ENCODE measurements at regions not wholly inside any gene's neighbourhood (a gene's known extent, or its start where the extent isn't known, plus 50 kb on each side); places are given as distances from the start of the nearest gene placed in this dataset.

DNA sequence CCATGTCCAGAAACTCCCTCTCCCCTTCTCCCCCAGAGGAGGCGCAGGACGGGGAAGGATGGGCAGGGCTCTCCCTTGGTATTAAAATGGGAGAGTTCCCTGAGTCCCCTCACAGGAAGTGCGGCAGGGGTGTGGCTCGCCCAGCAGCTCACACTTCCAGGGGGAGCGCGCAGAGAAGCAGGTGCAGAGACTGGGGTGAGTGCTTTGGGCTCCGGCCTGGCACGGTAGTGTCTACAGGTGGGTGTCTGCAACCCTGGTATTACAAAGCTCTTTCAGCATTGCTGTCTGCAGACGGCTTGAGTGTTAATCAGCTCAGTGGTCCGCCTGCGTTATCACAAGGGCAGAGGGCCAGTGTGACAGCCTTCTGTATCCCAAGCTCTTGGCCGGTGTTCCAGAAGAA is 114.9 kb upstream of the FBXL7 start:
- no peak overlapping the region for H3K27ac ChIP-seq
- no peak overlapping the region for H3K4me3 ChIP-seq
- whole genome bisulfite sequencing, 2 donors = 90 to 92% methylated on average over 8 to 12 of the region's 12 CpGs
- H3K27me3 ChIP-seq = no peaks in the 10 kb centered on the region
- H3K9me3 ChIP-seq = no peaks in the 10 kb centered on the region
- TF ChIP-seq POLR2AphosphoS5 (IDR thresholded peaks at IDR 0.05) (no peak), EP300 (IDR thresholded peaks at IDR 0.05) (no peak), POLR2A (IDR thresholded peaks at IDR 0.05) (no peak)
- TF ChIP-seq, protein P1, sequence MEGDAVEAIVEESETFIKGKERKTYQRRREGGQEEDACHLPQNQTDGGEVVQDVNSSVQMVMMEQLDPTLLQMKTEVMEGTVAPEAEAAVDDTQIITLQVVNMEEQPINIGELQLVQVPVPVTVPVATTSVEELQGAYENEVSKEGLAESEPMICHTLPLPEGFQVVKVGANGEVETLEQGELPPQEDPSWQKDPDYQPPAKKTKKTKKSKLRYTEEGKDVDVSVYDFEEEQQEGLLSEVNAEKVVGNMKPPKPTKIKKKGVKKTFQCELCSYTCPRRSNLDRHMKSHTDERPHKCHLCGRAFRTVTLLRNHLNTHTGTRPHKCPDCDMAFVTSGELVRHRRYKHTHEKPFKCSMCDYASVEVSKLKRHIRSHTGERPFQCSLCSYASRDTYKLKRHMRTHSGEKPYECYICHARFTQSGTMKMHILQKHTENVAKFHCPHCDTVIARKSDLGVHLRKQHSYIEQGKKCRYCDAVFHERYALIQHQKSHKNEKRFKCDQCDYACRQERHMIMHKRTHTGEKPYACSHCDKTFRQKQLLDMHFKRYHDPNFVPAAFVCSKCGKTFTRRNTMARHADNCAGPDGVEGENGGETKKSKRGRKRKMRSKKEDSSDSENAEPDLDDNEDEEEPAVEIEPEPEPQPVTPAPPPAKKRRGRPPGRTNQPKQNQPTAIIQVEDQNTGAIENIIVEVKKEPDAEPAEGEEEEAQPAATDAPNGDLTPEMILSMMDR (IDR thresholded peaks at IDR 0.05) = no peak
- H3K36me3 ChIP-seq = no peaks in the 10 kb centered on the region
- ATAC-seq (ENCODE audit: low FRiP score in 2 of 2) (no peak), DNase-seq (peak in 1 of 2 donors; percentile 28)
- H3K4me1 ChIP-seq = no peaks in the 10 kb centered on the region

DNA sequence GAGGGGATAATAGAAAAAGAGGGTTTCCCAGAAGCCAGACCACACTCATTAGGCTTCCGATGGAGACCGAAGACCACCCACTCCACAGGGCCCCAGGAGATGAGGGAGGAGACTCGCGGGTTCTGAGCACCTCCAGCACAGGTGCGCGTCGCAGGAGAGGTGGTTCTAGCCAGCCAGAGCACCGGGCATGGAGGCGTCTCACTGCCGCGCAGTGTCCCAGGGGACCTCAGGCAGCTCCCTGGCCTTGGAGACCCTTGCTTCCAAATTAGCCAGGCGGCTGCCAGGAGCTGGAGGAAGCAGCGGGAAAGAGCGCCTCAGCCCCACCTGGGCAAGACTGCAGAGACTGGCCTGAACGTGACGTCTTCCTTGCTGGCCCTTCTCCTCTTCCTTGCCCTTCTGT is 115.4 kb upstream of the FBXL7 start:
- Histone ChIP-seq H3K27me3 (no peaks in the 10 kb centered on the region), H3K9me3 (no peaks in the 10 kb centered on the region), H3K4me3 (no peak overlapping the region), H3K27ac (no peak overlapping the region), H3K4me1 (no peaks in the 10 kb centered on the region), H3K36me3 (no peaks in the 10 kb centered on the region)
- TF ChIP-seq POLR2A (IDR thresholded peaks at IDR 0.05) (no peak), EP300 (IDR thresholded peaks at IDR 0.05) (no peak), POLR2AphosphoS5 (IDR thresholded peaks at IDR 0.05) (no peak)
- TF ChIP-seq, protein P1 (IDR thresholded peaks at IDR 0.05) = no peak
- ATAC-seq (ENCODE audit: low FRiP score in 2 of 2) = peak in 1 of 2 donors; percentile 56
- 95 to 96% methylated on average over 12 to 16 of the region's 16 CpGs for WGBS, 2 donors
- peak in 1 of 2 donors; percentile 55 for DNase-seq

DNA sequence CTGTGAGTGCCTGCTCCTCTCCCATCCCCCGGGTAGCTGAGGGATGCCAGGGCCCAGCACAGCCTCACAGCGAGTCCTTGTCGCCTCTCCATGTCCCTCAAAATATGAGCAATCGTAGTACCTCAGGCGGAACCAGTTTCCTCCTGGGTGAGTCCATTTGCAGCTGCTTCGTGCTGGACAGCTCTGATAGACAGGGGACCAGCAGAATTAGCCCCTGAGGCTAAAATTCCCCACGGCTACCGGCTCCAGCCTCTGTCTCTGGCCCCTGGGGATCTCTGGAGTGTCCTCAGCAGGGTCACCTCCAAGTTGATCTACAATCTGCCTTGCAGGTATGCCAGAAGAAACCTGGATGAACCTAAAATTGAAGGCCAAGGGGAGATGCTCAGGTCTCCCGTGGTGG is 115.8 kb upstream of the FBXL7 start:
- H3K4me3 ChIP-seq = no peak overlapping the region
- 84 to 87% methylated on average over 8 to 9 of the region's 9 CpGs for WGBS, 2 donors
- H3K4me1 ChIP-seq = no peaks in the 10 kb centered on the region
- DNase-seq = no peak
- H3K9me3 ChIP-seq = no peaks in the 10 kb centered on the region
- H3K27me3 ChIP-seq = no peaks in the 10 kb centered on the region
- H3K27ac ChIP-seq = no peak overlapping the region
- TF ChIP-seq EP300 (IDR thresholded peaks at IDR 0.05) (no peak), POLR2AphosphoS5 (IDR thresholded peaks at IDR 0.05) (no peak), POLR2A (IDR thresholded peaks at IDR 0.05) (no peak)
- TF ChIP-seq, protein P1 (IDR thresholded peaks at IDR 0.05) = no peak
- no peak for ATAC-seq (ENCODE audit: low FRiP score in 2 of 2)
- no peaks in the 10 kb centered on the region for H3K36me3 ChIP-seq

DNA sequence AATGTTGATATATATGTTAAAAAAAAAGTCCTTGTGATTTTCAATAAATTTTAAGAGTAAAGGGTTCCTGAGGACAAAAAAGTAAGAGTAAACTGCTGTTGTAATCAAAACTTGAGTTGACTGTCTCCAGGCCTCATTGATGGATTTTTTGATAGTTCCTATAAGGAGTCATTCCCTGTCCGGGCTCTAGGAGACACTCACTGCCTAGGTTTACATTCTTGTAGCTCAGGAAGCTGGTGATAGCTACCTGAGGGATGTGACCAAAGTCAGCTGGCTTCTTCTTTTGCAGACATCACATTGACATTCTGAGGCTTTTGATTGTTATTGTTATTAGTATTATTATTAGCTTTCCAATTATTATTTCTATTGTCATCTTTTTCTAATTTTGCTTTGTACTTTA is 116.5 kb upstream of the FBXL7 start:
- Histone ChIP-seq H3K9me3 (no peaks in the 10 kb centered on the region), H3K4me1 (no peaks in the 10 kb centered on the region), H3K27me3 (no peaks in the 10 kb centered on the region), H3K36me3 (no peaks in the 10 kb centered on the region), H3K27ac (no peak overlapping the region), H3K4me3 (no peak overlapping the region)
- 63 to 68% methylated on average over 1 of the region's 1 CpG for WGBS, 2 donors
- no peak for TF ChIP-seq POLR2A (IDR thresholded peaks at IDR 0.05)
- TF ChIP-seq, protein P1 (IDR thresholded peaks at IDR 0.05) = peak in 2 of 6 experiments; percentile 15 to 18
- DNase-seq (no peak), ATAC-seq (ENCODE audit: low FRiP score in 2 of 2) (no peak)

DNA sequence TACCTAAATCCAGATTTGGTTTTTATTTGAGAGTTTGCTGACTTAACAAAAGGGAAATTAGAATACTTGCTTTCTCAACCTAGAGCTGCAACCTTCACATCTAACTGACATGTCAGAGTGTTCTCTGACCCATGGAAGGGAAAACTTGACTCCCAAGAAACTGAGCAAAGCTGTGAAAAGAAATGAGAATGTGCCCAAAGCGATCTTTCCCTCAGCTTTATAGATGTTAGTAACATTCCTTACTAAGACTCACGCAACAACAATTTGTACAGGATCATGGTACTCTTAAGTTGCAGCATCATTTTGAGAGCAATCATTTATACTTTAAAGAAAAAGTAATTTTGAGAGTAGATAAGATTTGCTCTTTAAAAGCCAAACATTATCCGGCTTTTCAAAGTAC is 117.0 kb upstream of the FBXL7 start:
- Histone ChIP-seq H3K27ac (no peak overlapping the region), H3K27me3 (no peaks in the 10 kb centered on the region), H3K36me3 (no peaks in the 10 kb centered on the region), H3K4me1 (no peaks in the 10 kb centered on the region), H3K4me3 (no peak overlapping the region), H3K9me3 (no peaks in the 10 kb centered on the region)
- WGBS, 2 donors = 89 to 97% methylated on average over 3 of the region's 3 CpGs
- DNase-seq (no peak), ATAC-seq (ENCODE audit: low FRiP score in 2 of 2) (no peak)
- no peak for TF ChIP-seq POLR2AphosphoS5 (IDR thresholded peaks at IDR 0.05)
- no peak for TF ChIP-seq POLR2A (IDR thresholded peaks at IDR 0.05)
- TF ChIP-seq, protein P1 (IDR thresholded peaks at IDR 0.05) = no peak
- no peak for TF ChIP-seq EP300 (IDR thresholded peaks at IDR 0.05)

All from upper lobe of left lung (tissue), 6 donors.